K562 (cell line): ENCODE measurements at regions not wholly inside any gene's neighbourhood (a gene's known extent, or its start where the extent isn't known, plus 50 kb on each side); places are given as distances from the start of the nearest gene placed in this dataset.

Experiments
- POLR2A ChIP-seq: fragments of 450-650 bp; conservative IDR thresholded peaks from 2 replicates; pipeline ENCODE4 v1.6.1; 2016
- POLR2AphosphoS5 ChIP-seq: IDR thresholded peaks from 2 replicates; pipeline ENCODE4 v1.6.1; 2011; ENCODE audit warnings: mild to moderate bottlenecking, low read depth, low read length, moderate library complexity; ENCODE audit not compliant: control insufficient read depth, insufficient read depth
- RAD51 ChIP-seq: fragments of 450-650 bp; IDR thresholded peaks from 2 replicates; pipeline ENCODE4 v1.7.1; 2016; ENCODE audit warnings: low read depth, mild to moderate bottlenecking, borderline replicate concordance
- SIN3A ChIP-seq, 2 experiments: fragments of 150-350 bp in 1 of 2; IDR thresholded peaks; 2 replicates each; pipeline ENCODE4 v1.6.1; 2011 to 2016; ENCODE audit warnings: borderline replicate concordance in 2 of 2, low read depth in 2 of 2, low read length in 2 of 2, mild to moderate bottlenecking in 2 of 2, moderate library complexity in 2 of 2; ENCODE audit not compliant: control insufficient read depth in 1 of 2
- SP1 ChIP-seq: sonication (generic); formaldehyde crosslinking; IDR thresholded peaks from 2 replicates; pipeline ENCODE4 v1.8.1; 2022; ENCODE audit warnings: mild to moderate bottlenecking, missing genetic modification reagents
- ZNF785 ChIP-seq: fragments of 250-450 bp; sonication (Bioruptor Pico); IDR thresholded peaks from 2 replicates; pipeline ENCODE4 v1.4.0; 2020; ENCODE audit warnings: mild to moderate bottlenecking
- TF ChIP-seq, protein P1 (sequence below), 3 experiments: IDR thresholded peaks in 2 of 3; conservative IDR thresholded peaks in 1 of 3; 2 replicates each; pipeline ENCODE4 v1.5.1; 2011 to 2012; ENCODE audit warnings: low read length in 3 of 3, mild to moderate bottlenecking in 3 of 3, control low read depth in 2 of 3, improper control_type of control experiment in 1 of 3, inconsistent platforms in 1 of 3, low read depth in 1 of 3, mixed read lengths in 1 of 3, moderate library complexity in 1 of 3; ENCODE audit not compliant: insufficient read depth in 2 of 3
- TF ChIP-seq, protein P2 (sequence below), 2 experiments: IDR thresholded peaks; 2 replicates each; pipeline ENCODE4 v1.6.1; 2012; ENCODE audit warnings: improper control_type of control experiment in 2 of 2, low read depth in 2 of 2, low read length in 2 of 2, borderline replicate concordance in 1 of 2

DNA sequence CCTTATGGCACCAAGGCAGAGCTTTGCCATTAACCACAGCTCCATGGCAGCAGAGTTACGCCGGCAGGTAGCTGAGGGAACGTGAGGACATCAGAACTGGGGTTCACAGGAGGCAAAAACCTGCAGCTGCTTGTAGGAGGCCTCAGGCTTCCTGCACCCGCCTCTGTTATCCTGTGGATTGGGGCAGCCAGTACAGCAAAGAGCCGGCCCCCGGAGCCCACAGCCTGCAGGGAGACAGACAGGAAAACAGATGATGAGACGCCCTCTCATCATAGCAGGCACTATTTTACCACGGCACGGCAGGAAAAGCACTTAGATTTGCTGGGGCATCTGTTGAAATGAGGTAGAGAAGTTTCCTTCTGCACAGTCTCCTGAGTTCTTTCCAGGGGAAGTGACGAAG lies 870.3 kb downstream of the TBC1D22A start:
- TF ChIP-seq, protein P1, sequence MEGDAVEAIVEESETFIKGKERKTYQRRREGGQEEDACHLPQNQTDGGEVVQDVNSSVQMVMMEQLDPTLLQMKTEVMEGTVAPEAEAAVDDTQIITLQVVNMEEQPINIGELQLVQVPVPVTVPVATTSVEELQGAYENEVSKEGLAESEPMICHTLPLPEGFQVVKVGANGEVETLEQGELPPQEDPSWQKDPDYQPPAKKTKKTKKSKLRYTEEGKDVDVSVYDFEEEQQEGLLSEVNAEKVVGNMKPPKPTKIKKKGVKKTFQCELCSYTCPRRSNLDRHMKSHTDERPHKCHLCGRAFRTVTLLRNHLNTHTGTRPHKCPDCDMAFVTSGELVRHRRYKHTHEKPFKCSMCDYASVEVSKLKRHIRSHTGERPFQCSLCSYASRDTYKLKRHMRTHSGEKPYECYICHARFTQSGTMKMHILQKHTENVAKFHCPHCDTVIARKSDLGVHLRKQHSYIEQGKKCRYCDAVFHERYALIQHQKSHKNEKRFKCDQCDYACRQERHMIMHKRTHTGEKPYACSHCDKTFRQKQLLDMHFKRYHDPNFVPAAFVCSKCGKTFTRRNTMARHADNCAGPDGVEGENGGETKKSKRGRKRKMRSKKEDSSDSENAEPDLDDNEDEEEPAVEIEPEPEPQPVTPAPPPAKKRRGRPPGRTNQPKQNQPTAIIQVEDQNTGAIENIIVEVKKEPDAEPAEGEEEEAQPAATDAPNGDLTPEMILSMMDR (IDR thresholded peaks at IDR 0.05 in 2 of 3, conservative IDR thresholded peaks at IDR 0.05 in 1 of 3; ENCODE audit: insufficient read depth in 2 of 3, low read depth in 1 of 3, low read length in 3 of 3): no peak
- TF ChIP-seq POLR2A: no peak
- TF ChIP-seq RAD51: no peak
- TF ChIP-seq SIN3A (IDR thresholded peaks at IDR 0.05; ENCODE audit: borderline replicate concordance in 2 of 2, control insufficient read depth in 1 of 2, low read depth in 2 of 2, low read length in 2 of 2): no peak
- TF ChIP-seq ZNF785 (CRISPR knock-in tag): no peak
- no peak for TF ChIP-seq POLR2AphosphoS5
- TF ChIP-seq, protein P2, sequence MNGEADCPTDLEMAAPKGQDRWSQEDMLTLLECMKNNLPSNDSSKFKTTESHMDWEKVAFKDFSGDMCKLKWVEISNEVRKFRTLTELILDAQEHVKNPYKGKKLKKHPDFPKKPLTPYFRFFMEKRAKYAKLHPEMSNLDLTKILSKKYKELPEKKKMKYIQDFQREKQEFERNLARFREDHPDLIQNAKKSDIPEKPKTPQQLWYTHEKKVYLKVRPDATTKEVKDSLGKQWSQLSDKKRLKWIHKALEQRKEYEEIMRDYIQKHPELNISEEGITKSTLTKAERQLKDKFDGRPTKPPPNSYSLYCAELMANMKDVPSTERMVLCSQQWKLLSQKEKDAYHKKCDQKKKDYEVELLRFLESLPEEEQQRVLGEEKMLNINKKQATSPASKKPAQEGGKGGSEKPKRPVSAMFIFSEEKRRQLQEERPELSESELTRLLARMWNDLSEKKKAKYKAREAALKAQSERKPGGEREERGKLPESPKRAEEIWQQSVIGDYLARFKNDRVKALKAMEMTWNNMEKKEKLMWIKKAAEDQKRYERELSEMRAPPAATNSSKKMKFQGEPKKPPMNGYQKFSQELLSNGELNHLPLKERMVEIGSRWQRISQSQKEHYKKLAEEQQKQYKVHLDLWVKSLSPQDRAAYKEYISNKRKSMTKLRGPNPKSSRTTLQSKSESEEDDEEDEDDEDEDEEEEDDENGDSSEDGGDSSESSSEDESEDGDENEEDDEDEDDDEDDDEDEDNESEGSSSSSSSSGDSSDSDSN (IDR thresholded peaks at IDR 0.05; ENCODE audit: borderline replicate concordance in 1 of 2, low read depth in 2 of 2, low read length in 2 of 2): no peak
- TF ChIP-seq SP1 (CRISPR knock-in tag): no peak
